ENCODE measurements at regions not wholly inside any gene's neighbourhood (a gene's known extent, or its start where the extent isn't known, plus 50 kb on each side); places are given as distances from the start of the nearest gene placed in this dataset.

DNA sequence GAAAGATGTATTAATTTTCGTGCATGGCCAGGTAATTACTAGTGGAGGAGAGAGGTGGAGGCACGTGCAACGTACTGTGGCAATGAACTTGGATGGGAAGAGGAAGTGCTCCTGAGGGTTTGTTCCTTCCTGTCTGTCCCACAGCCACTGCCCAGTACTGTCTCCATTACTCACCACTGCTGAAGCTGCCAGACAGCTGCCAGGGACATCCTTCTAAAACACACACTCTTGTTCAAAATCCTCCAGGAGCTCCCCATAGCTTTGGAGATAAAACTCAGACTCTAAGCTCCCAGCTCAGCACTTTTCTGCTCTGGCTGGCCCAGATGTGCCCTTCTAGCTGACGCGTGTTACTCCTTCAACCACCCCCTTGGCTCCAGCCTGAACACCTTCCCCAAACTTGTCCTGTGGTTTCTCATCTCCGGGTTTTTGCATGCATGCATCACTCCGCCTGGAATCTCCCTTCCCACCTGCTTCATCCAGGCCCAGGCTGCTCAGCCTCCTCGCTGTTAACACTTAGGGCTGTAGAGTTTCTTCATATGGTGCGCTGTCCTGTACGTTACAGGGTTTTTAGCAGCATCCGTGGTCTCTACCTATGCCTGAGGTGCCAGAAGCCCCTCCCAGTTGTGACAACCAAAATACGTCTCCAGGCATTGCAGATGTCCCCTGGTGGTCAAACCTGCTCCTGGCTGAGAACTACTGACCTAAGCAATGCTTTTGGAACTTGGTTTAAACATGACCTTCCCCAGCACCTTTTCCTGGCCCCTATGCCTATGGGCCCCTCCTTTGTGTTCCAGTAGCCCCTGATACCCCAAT, 69.5 kb downstream of the C11orf91 start:
- TF ChIP-seq, protein P1, sequence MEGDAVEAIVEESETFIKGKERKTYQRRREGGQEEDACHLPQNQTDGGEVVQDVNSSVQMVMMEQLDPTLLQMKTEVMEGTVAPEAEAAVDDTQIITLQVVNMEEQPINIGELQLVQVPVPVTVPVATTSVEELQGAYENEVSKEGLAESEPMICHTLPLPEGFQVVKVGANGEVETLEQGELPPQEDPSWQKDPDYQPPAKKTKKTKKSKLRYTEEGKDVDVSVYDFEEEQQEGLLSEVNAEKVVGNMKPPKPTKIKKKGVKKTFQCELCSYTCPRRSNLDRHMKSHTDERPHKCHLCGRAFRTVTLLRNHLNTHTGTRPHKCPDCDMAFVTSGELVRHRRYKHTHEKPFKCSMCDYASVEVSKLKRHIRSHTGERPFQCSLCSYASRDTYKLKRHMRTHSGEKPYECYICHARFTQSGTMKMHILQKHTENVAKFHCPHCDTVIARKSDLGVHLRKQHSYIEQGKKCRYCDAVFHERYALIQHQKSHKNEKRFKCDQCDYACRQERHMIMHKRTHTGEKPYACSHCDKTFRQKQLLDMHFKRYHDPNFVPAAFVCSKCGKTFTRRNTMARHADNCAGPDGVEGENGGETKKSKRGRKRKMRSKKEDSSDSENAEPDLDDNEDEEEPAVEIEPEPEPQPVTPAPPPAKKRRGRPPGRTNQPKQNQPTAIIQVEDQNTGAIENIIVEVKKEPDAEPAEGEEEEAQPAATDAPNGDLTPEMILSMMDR (IDR thresholded peaks at IDR 0.05) = no peak
- no peak for TF ChIP-seq POLR2A (IDR thresholded peaks at IDR 0.05)

Data from vagina (tissue), 2 donors.